PC-9 (cell line): ENCODE measurements at regions not wholly inside any gene's neighbourhood (a gene's known extent, or its start where the extent isn't known, plus 50 kb on each side); places are given as distances from the start of the nearest gene placed in this dataset.

Experiments
- EZH2 ChIP-seq: fragments of 200-600 bp; sonication (generic); IDR thresholded peaks from 2 replicates; pipeline ENCODE4 v1.8.0; 2017; ENCODE audit warnings: antibody characterized with exemption, low read depth
- TF ChIP-seq, protein P1 (sequence below): fragments of 200-600 bp; sonication (generic); conservative IDR thresholded peaks from 2 replicates; pipeline ENCODE4 v1.6.1; 2017; ENCODE audit warnings: mixed run types, antibody characterized with exemption, mild to moderate bottlenecking, moderate library complexity

DNA sequence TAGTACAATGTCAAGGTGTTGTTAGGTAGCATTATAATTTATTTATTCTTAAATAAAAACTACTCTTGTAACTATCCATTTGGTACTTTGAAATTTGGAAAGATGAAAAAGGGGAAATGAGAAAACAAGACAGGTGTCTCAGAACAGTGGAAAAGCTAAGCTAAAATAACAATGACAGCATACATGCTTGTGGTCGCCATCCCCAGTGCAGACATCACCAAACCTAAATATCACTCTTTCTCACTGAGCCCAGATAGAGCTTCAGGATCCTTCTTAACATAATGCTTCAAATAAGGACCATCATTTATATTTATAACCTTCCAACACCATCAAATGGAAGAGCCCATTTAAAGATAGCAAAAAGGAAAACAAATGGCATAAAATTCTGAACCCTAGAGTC lies 434.4 kb upstream of the BRINP1 start:
- TF ChIP-seq, protein P1, sequence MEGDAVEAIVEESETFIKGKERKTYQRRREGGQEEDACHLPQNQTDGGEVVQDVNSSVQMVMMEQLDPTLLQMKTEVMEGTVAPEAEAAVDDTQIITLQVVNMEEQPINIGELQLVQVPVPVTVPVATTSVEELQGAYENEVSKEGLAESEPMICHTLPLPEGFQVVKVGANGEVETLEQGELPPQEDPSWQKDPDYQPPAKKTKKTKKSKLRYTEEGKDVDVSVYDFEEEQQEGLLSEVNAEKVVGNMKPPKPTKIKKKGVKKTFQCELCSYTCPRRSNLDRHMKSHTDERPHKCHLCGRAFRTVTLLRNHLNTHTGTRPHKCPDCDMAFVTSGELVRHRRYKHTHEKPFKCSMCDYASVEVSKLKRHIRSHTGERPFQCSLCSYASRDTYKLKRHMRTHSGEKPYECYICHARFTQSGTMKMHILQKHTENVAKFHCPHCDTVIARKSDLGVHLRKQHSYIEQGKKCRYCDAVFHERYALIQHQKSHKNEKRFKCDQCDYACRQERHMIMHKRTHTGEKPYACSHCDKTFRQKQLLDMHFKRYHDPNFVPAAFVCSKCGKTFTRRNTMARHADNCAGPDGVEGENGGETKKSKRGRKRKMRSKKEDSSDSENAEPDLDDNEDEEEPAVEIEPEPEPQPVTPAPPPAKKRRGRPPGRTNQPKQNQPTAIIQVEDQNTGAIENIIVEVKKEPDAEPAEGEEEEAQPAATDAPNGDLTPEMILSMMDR, result no peak
- no peak for TF ChIP-seq EZH2
